ENCODE measurements at regions not wholly inside any gene's neighbourhood (a gene's known extent, or its start where the extent isn't known, plus 50 kb on each side); places are given as distances from the start of the nearest gene placed in this dataset.

DNA sequence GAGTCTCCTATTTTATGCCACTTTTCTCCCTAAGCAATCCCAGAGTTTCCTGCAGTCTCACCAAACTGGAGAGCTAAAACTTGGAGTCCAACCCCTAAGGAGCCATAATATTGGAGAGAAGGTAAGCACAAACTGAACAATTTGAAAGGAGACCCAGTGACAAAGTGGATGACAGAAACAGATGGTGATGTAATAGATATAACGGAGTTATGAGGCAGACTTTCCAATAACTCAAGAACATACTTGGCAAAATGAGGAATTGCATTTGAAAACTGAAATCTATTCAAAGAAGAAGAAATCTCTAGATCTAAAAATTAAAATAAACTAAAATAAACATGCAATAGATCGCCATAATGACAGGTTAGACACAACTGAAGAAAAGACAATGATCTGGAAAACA lies 200.9 kb upstream of the MIR17HG start:
- TF ChIP-seq, protein P1, sequence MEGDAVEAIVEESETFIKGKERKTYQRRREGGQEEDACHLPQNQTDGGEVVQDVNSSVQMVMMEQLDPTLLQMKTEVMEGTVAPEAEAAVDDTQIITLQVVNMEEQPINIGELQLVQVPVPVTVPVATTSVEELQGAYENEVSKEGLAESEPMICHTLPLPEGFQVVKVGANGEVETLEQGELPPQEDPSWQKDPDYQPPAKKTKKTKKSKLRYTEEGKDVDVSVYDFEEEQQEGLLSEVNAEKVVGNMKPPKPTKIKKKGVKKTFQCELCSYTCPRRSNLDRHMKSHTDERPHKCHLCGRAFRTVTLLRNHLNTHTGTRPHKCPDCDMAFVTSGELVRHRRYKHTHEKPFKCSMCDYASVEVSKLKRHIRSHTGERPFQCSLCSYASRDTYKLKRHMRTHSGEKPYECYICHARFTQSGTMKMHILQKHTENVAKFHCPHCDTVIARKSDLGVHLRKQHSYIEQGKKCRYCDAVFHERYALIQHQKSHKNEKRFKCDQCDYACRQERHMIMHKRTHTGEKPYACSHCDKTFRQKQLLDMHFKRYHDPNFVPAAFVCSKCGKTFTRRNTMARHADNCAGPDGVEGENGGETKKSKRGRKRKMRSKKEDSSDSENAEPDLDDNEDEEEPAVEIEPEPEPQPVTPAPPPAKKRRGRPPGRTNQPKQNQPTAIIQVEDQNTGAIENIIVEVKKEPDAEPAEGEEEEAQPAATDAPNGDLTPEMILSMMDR (IDR thresholded peaks at IDR 0.05; ENCODE audit: unreplicated experiment) = no peak
- Mint-ChIP-seq H3K4me1 (ENCODE audit: unreplicated experiment) (peaks cover 3% of the 10 kb centered on the region), H3K9me3 (ENCODE audit: unreplicated experiment) (no peaks in the 10 kb centered on the region), H3K27ac (ENCODE audit: unreplicated experiment) (no peak overlapping the region), H3K4me3 (ENCODE audit: unreplicated experiment) (no peak overlapping the region), H3K36me3 (ENCODE audit: low read depth, unreplicated experiment) (no peaks in the 10 kb centered on the region), H3K27me3 (ENCODE audit: unreplicated experiment) (no peaks in the 10 kb centered on the region)
- DNase-seq (ENCODE audit: low spot score) = no peak

DNA sequence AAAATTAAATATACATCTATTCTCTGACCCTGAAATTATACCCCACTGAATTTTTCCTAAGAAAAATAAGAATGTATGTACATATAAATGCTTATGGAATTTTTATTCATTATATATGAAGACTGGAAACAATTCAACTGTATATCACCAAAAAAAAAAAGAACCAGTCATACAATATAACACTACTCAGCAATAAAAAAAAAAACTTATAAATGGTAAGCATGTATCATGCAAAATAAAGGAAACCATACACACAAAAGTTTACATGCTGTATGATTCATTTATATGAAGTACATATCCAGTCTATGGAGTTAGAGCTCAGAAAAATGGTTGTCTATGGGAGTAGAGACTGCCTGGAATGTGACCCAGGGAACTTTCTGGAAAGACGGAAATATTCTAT lies 199.4 kb upstream of the MIR17HG start:
- H3K36me3 Mint-ChIP-seq (ENCODE audit: low read depth, unreplicated experiment) = no peaks in the 10 kb centered on the region
- H3K27ac Mint-ChIP-seq (ENCODE audit: unreplicated experiment) = no peak overlapping the region
- DNase-seq (ENCODE audit: low spot score) = no peak
- TF ChIP-seq, protein P1 (IDR thresholded peaks at IDR 0.05; ENCODE audit: unreplicated experiment) = no peak
- no peaks in the 10 kb centered on the region for H3K27me3 Mint-ChIP-seq (ENCODE audit: unreplicated experiment)
- no peak overlapping the region for H3K4me3 Mint-ChIP-seq (ENCODE audit: unreplicated experiment)
- H3K9me3 Mint-ChIP-seq (ENCODE audit: unreplicated experiment) = no peaks in the 10 kb centered on the region
- H3K4me1 Mint-ChIP-seq (ENCODE audit: unreplicated experiment) = peaks cover 3% of the 10 kb centered on the region

DNA sequence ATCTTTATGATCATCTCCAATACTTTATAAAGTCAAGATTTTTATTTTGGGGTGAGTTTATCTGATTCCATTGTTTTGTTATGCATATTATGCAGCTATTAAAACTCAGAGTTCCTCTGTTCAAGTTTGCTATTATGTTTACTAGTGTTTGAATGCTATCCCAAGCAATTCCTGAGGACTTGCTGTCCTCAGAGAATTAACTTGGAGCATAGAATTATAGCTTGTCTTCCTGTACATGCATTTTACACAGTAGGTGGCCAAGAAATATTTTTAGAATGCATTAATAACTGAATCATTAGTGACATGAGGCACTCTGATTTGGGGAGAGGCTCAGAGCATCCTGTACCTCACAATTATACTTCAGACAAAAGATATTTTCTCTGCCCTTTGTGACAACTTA lies 195.6 kb upstream of the MIR17HG start:
- Mint-ChIP-seq H3K9me3 (ENCODE audit: unreplicated experiment) (no peaks in the 10 kb centered on the region), H3K4me1 (ENCODE audit: unreplicated experiment) (no peaks in the 10 kb centered on the region), H3K4me3 (ENCODE audit: unreplicated experiment) (no peak overlapping the region), H3K27ac (ENCODE audit: unreplicated experiment) (no peak overlapping the region), H3K36me3 (ENCODE audit: low read depth, unreplicated experiment) (no peaks in the 10 kb centered on the region), H3K27me3 (ENCODE audit: unreplicated experiment) (no peaks in the 10 kb centered on the region)
- TF ChIP-seq, protein P1 (IDR thresholded peaks at IDR 0.05; ENCODE audit: unreplicated experiment) = no peak
- no peak for DNase-seq (ENCODE audit: low spot score)

DNA sequence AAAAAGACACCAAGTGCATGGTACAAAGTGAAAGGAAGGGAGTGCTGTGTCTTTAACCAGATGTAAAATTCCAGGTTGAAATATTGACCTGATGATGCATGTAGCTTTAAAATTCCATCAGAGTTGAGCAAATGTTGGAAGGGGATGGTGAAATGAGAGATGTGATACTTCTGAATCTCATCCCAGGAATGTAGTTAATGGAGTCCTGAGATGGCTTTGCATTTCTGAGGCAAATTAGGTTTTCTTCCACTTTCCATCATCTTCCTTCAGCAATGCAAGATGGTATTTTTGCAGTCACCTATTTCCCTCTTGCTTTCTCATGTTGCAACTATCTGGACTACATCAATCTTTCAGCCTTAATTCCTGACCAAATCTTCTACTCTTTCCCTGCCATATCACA lies 194.1 kb upstream of the MIR17HG start:
- no peaks in the 10 kb centered on the region for H3K9me3 Mint-ChIP-seq (ENCODE audit: unreplicated experiment)
- H3K4me3 Mint-ChIP-seq (ENCODE audit: unreplicated experiment) = no peak overlapping the region
- no peak overlapping the region for H3K27ac Mint-ChIP-seq (ENCODE audit: unreplicated experiment)
- H3K36me3 Mint-ChIP-seq (ENCODE audit: low read depth, unreplicated experiment) = no peaks in the 10 kb centered on the region
- no peak for DNase-seq (ENCODE audit: low spot score)
- no peaks in the 10 kb centered on the region for H3K4me1 Mint-ChIP-seq (ENCODE audit: unreplicated experiment)
- no peaks in the 10 kb centered on the region for H3K27me3 Mint-ChIP-seq (ENCODE audit: unreplicated experiment)
- TF ChIP-seq, protein P1 (IDR thresholded peaks at IDR 0.05; ENCODE audit: unreplicated experiment) = no peak

DNA sequence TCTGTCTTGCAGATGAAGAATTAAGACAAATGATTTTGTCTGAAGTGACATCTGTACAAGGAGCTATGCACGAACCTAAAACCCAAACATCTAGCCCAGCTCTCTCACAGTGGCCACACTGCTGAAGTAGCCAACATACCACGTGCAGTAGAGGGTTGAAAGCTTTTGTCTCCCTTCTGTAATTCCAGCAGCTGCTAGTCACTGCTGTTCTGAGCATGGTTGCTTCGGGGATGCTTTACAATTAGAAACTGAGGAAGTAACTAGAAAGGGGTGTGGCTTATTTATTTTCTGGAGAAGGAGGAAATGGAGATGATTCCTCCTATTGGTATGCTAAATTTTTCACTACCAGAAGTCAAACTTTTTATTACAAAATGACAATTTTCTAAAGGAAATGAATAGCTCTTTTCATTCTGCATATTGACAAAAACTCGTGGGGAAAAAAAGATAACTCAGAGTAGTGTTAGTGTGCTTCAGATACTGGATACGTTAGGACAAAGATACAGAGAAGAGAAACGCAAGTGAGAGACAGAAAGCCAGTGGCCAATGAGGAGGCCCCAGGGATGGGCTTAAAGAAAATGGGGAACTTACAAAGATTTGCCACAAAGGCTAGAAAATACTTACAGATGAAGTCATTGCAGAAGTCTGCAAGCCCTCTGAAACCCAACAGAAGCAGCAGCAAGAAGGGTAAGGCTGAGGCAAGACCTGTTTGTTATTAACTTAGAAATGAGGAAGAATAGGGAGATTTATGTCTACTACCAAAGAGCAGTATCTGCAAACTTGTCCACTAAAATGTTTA lies 192.7 kb upstream of the MIR17HG start:
- DNase-seq (ENCODE audit: low spot score) = no peak
- H3K4me3 Mint-ChIP-seq (ENCODE audit: unreplicated experiment) = no peak overlapping the region
- H3K36me3 Mint-ChIP-seq (ENCODE audit: low read depth, unreplicated experiment) = no peaks in the 10 kb centered on the region
- no peaks in the 10 kb centered on the region for H3K9me3 Mint-ChIP-seq (ENCODE audit: unreplicated experiment)
- H3K27me3 Mint-ChIP-seq (ENCODE audit: unreplicated experiment) = no peaks in the 10 kb centered on the region
- H3K4me1 Mint-ChIP-seq (ENCODE audit: unreplicated experiment) = no peaks in the 10 kb centered on the region
- TF ChIP-seq, protein P1 (IDR thresholded peaks at IDR 0.05; ENCODE audit: unreplicated experiment) = no peak
- no peak overlapping the region for H3K27ac Mint-ChIP-seq (ENCODE audit: unreplicated experiment)
